Uterus (tissue), 2 donors: ENCODE measurements at regions not wholly inside any gene's neighbourhood (a gene's known extent, or its start where the extent isn't known, plus 50 kb on each side); places are given as distances from the start of the nearest gene placed in this dataset.

ENCODE experiments used
- POLR2A ChIP-seq, 2 donors: fragments of 450-650 bp; IDR thresholded peaks; one replicate each; pipeline ENCODE4 v1.6.1; 2016; ENCODE audit warnings: antibody characterized with exemption in 2 of 2, mild to moderate bottlenecking in 1 of 2, moderate library complexity in 1 of 2
- TF ChIP-seq, protein P1 (sequence below), 4 experiments: fragments of 200-600 bp in 2 of 4; fragments of 450-650 bp in 2 of 4; sonication (generic) in 2 of 4; IDR thresholded peaks; one replicate each; pipeline ENCODE4 v1.5.1; 2016 to 2019; ENCODE audit warnings: antibody characterized with exemption in 4 of 4, mild to moderate bottlenecking in 2 of 4, moderate library complexity in 1 of 4

DNA sequence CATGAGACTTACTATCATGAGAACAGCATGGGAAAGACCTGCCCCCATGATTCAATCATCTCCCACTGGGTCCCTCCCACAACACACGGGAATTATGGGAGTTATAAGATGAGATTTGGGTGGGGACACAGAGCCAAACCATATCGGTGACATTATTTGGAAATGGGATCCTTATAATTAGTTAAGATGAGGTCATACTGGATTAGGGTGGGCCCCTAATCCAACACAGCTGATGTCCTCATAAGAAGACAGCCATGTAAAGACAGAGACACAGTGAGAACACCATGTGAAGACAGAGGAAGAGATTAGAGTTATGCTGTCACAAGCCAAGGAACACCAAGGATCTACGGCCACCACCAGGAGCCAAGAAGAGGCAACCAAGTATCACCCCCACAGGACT lies 161.7 kb downstream of the SPTSSA start:
- TF ChIP-seq, protein P1, sequence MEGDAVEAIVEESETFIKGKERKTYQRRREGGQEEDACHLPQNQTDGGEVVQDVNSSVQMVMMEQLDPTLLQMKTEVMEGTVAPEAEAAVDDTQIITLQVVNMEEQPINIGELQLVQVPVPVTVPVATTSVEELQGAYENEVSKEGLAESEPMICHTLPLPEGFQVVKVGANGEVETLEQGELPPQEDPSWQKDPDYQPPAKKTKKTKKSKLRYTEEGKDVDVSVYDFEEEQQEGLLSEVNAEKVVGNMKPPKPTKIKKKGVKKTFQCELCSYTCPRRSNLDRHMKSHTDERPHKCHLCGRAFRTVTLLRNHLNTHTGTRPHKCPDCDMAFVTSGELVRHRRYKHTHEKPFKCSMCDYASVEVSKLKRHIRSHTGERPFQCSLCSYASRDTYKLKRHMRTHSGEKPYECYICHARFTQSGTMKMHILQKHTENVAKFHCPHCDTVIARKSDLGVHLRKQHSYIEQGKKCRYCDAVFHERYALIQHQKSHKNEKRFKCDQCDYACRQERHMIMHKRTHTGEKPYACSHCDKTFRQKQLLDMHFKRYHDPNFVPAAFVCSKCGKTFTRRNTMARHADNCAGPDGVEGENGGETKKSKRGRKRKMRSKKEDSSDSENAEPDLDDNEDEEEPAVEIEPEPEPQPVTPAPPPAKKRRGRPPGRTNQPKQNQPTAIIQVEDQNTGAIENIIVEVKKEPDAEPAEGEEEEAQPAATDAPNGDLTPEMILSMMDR (IDR thresholded peaks at IDR 0.05) = no peak
- TF ChIP-seq POLR2A (IDR thresholded peaks at IDR 0.05) = no peak
